Glutamatergic neuron (in vitro differentiated cells): ENCODE measurements at regions not wholly inside any gene's neighbourhood (a gene's known extent, or its start where the extent isn't known, plus 50 kb on each side); places are given as distances from the start of the nearest gene placed in this dataset.

Experiments used
- DNase-seq: peaks from one replicate; pipeline ENCODE4 v3.0.0; 2022
- H3K27ac Mint-ChIP-seq: one replicate; pipeline ENCODE4 v1.8.0; 2020; ENCODE audit warnings: mild to moderate bottlenecking, mixed read lengths, inconsistent platforms; ENCODE audit not compliant: unreplicated experiment
- H3K27me3 Mint-ChIP-seq: one replicate; pipeline ENCODE4 v1.8.0; 2020; ENCODE audit warnings: mild to moderate bottlenecking, moderate library complexity, mixed read lengths, inconsistent platforms; ENCODE audit not compliant: unreplicated experiment
- H3K36me3 Mint-ChIP-seq: one replicate; pipeline ENCODE4 v1.8.0; 2020; ENCODE audit warnings: mild to moderate bottlenecking, mixed read lengths, inconsistent platforms; ENCODE audit not compliant: unreplicated experiment
- H3K4me1 Mint-ChIP-seq: one replicate; pipeline ENCODE4 v1.8.0; 2020; ENCODE audit warnings: mild to moderate bottlenecking, low read depth, mixed read lengths, inconsistent platforms; ENCODE audit not compliant: unreplicated experiment
- H3K4me3 Mint-ChIP-seq: one replicate; pipeline ENCODE4 v1.8.0; 2020; ENCODE audit warnings: mild to moderate bottlenecking, mixed read lengths, inconsistent platforms; ENCODE audit not compliant: unreplicated experiment
- H3K9me3 Mint-ChIP-seq: one replicate; pipeline ENCODE4 v1.8.0; 2020; ENCODE audit warnings: mild to moderate bottlenecking, moderate library complexity, mixed read lengths, inconsistent platforms; ENCODE audit not compliant: unreplicated experiment
- CTCF ChIP-seq: fragments of 200-600 bp; sonication (generic); IDR thresholded peaks from one replicate; pipeline ENCODE4 v1.5.0; 2021; ENCODE audit not compliant: partially characterized antibody, unreplicated experiment

GRCh38 chr9:84403288-84403687 is 62.7 kb upstream of the SLC28A3 start:
- DNase-seq, result no peak
- Mint-ChIP-seq H3K4me3 (no peak overlapping the region), H3K36me3 (peaks cover 4% of the 10 kb centered on the region), H3K27ac (no peak overlapping the region), H3K9me3 (peaks cover 3% of the 10 kb centered on the region), H3K4me1 (no peaks in the 10 kb centered on the region), H3K27me3 (no peaks in the 10 kb centered on the region)
- TF ChIP-seq CTCF, result no peak

GRCh38 chr9:84404095-84404686 is 63.6 kb upstream of the SLC28A3 start:
- no peak overlapping the region for H3K4me3 Mint-ChIP-seq
- peaks cover 3% of the 10 kb centered on the region for H3K9me3 Mint-ChIP-seq
- H3K27ac Mint-ChIP-seq, result no peak overlapping the region

GRCh38 chr9:84405667-84406066 is 65.1 kb upstream of the SLC28A3 start:
- Mint-ChIP-seq H3K27me3 (no peaks in the 10 kb centered on the region), H3K4me1 (no peaks in the 10 kb centered on the region), H3K36me3 (peaks cover 4% of the 10 kb centered on the region), H3K9me3 (no peaks in the 10 kb centered on the region), H3K27ac (no peak overlapping the region), H3K4me3 (no peak overlapping the region)
- no peak for TF ChIP-seq CTCF
- DNase-seq, result no peak

More at GRCh38 chr9:84404095-84404686, 63.6 kb upstream of the SLC28A3 start:
- Mint-ChIP-seq H3K4me1 (no peaks in the 10 kb centered on the region), H3K36me3 (peaks cover 4% of the 10 kb centered on the region), H3K27me3 (no peaks in the 10 kb centered on the region)
- peak; percentile 38 for DNase-seq
- peak; percentile 87 for TF ChIP-seq CTCF

GRCh38 chr9:84408416-84408815 is 67.9 kb upstream of the SLC28A3 start:
- no peak overlapping the region for H3K27ac Mint-ChIP-seq
- no peak for TF ChIP-seq CTCF
- H3K4me1 Mint-ChIP-seq, result no peaks in the 10 kb centered on the region
- no peak for DNase-seq
- peaks cover 4% of the 10 kb centered on the region for H3K36me3 Mint-ChIP-seq
- H3K9me3 Mint-ChIP-seq, result peaks cover 2% of the 10 kb centered on the region
- no peak overlapping the region for H3K4me3 Mint-ChIP-seq
- H3K27me3 Mint-ChIP-seq, result no peaks in the 10 kb centered on the region

GRCh38 chr9:84411683-84412267 is 71.2 kb upstream of the SLC28A3 start:
- Mint-ChIP-seq H3K9me3 (peaks cover 2% of the 10 kb centered on the region), H3K27me3 (no peaks in the 10 kb centered on the region), H3K36me3 (peaks cover 4% of the 10 kb centered on the region), H3K4me1 (no peaks in the 10 kb centered on the region), H3K27ac (no peak overlapping the region), H3K4me3 (no peak overlapping the region)
- no peak for DNase-seq
- no peak for TF ChIP-seq CTCF
